ENCODE measurements at regions not wholly inside any gene's neighbourhood (a gene's known extent, or its start where the extent isn't known, plus 50 kb on each side); places are given as distances from the start of the nearest gene placed in this dataset.
"Not testable (repeated sequence)": the region's sequence is repeated elsewhere in the genome, so short reads cannot be mapped to it uniquely, and the experiment has no call there.

DNA sequence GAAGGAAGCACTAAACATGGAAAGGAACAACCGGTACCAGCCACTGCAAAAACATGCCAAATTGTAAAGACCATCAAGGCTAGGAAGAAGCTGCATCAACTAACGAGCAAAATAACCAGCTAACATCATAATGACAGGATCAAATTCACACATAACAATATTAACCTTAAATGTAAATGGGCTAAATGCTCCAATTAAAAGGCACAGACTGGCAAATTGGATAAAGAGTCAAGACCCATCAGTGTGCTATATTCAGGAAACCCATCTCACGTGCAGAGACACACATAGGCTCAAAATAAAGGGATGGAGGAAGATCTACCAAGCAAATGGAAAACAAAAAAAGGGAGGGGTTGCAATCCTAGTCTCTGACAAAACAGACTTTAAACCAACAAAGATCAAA is 126.3 kb upstream of the CAV2 start:
- not testable (repeated sequence) for DNase-seq (ENCODE audit: low read depth in 2 of 2)

- DNase-seq (ENCODE audit: low read depth in 2 of 2), result no peak
Measured at GRCh38 chr7:116377721-116378120, 121.8 kb upstream of the CAV2 start.

GRCh38 chr7:116380025-116380424 is 119.5 kb upstream of the CAV2 start:
- no peak for DNase-seq (ENCODE audit: low read depth in 2 of 2)

GRCh38 chr7:116382375-116382774 is 117.2 kb upstream of the CAV2 start:
- DNase-seq (ENCODE audit: low read depth in 2 of 2), result no peak

DNA sequence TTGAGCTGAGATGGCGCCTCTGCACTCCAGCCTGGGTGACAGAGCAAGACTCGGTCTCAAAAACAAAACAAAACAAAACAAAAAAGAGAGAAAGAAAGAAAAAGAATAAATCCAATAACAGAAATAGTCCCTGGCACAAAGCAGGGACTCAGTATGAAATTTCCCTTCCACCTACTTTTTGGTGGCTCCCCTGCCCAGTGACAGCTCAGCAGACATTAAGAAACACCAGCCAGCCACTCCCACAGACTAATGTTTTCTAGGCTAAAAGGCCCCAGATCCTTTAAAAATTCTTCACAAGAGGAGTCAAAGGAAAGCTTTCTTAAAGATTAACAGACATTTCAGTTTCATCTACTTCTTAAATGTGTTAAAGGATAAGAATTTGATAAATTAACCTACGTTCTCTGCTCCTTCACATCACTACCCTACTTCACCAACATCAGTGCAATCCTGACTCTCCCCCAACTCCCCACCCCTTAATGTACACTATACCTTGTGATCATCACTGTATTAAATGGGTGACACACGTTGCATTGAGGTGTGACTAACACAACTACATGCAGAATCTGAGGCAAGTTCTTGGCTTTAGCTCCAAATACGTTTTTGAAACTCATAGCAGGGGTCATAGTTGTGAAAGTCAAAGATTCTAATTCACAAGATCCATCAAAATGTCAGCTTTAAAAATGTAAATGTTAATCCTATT is 114.5 kb upstream of the CAV2 start:
- no peak for DNase-seq (ENCODE audit: low read depth in 2 of 2)

DNA sequence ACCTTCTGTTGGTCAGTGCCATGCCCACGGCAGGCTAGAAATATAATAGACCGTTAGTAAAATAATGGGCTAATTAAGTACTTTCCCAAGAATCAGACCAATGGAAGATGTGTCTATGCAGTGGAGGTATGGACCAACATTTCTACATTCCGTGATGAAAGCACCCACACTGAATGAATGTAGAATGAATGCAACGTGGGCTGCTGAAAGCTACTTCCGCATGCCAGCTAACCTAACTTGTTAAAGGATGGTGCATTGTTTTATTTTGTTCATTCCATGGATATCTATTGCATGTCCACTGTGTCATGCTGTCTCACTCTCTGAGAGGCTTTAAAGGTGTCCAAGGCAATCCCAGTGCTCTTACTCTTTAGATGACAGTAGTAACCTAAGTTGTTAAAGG is 112.9 kb upstream of the CAV2 start:
- no peak for DNase-seq (ENCODE audit: low read depth in 2 of 2)

DNA sequence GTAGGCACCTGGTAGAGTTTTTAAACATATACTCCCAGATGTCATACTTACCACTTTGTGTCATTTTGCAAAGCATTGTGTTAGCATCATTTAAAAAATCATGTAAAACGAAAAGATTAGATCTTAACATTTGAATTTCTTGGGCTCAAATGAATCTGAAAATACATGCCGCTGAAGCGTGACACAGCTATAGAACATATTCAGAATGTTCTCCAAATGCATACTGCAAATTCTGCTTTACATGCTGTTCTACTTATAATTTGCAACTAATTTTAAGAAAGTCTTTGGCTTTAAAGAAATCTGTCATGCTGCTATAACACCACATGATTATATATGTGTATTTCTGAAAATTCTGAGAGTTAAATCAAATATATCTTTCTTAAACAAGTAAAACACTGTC is 109.2 kb upstream of the CAV2 start:
- no peak for DNase-seq (ENCODE audit: low read depth in 2 of 2)

DNA sequence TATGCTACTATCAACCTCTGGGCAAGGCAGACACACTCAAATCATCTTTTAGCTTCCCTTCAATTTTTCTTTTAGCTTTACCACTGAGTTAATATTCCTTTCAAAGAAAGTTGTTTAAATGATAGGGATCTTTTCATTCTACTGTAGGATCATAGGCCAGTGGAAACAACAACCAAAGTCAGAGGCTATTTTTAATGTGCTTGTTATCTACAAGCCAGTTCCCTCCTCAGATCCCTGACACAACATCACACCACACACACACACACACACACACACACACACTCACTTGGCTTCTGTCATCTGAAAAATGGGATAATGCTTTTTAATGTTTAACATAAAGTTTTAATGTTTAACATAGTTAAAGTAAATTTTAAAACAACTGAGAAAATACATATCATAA is 106.7 kb upstream of the CAV2 start:
- no peak for DNase-seq (ENCODE audit: low read depth in 2 of 2)

GRCh38 chr7:116393654-116394053 is 105.9 kb upstream of the CAV2 start:
- no peak for DNase-seq (ENCODE audit: low read depth in 2 of 2)

GRCh38 chr7:116394106-116394505 is 105.4 kb upstream of the CAV2 start:
- no peak for DNase-seq (ENCODE audit: low read depth in 2 of 2)

DNA sequence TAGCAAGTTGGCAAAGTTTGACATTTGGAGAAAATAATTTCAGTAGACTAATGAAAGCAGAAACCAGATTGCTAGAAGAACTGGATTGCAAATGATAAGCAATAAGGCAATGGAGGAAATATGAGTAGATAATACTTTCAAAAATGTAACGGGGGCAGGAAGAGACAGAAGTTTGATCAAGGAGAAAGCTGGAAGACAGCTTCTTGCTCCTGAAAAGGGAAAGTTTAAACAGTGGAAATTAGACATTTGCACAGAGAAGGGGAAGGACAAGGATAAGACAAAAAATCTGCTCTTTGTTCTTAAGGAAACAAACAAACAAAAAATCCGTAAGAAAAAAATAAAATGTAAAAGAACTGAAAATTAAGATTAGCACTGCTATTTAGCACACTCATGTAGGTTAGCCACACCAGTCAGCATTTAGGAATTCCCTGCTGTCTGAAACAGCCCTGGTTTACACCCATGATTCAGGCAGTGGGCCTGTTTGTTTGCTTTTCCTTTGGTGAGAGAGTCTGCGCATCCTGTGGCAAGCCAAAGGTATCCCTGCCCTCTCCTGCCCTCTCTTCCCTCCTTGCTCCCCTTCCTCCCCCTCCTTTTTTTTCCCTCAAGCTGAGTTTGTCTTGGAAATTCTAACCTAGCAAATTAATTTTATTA is 104.3 kb upstream of the CAV2 start:
- DNase-seq (ENCODE audit: low read depth in 2 of 2), result peak; percentile 58 to 64

GRCh38 chr7:116398672-116399071 is 100.9 kb upstream of the CAV2 start:
- no peak for DNase-seq (ENCODE audit: low read depth in 2 of 2)

DNA sequence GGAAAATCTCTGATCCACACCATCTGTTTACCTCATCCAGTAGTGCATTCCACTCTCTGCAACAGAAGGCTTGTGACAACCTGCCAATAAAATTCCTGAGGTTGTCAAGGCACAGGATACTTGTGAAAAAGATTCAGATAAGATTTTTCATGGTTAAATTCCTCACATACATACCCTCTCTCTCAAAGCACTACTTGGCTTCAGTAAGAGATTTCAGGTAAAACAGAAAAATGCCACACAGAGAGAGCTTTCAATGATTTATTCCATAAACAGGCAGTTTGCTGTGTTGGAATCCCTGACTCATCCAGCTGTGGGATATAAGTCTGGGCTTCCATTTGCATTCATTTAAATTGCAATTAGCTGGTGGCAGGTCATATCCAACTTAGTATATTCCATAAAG is 99.7 kb upstream of the CAV2 start:
- peak; percentile 71 to 78 for DNase-seq (ENCODE audit: low read depth in 2 of 2)

DNA sequence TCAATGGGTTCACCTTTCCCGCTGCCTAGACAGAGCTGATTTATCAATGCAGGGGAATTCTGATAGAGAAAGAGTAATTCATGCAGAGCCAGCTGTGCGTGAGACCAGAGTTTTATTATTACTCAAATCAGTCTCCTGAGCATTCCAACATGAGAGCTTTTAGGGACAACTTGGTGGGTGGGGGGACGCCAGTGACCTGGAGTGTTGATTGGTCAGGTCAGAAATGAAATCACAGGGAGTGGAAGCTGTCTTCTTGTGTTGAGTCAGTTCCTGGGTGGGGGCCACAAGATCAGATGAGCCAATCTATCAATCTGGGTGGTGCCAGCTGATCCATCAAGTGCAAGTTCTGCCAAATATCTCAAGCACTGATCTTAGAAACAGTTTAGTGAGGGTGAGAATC is 99.0 kb upstream of the CAV2 start:
- no peak for DNase-seq (ENCODE audit: low read depth in 2 of 2)

GRCh38 chr7:116401711-116402110 is 97.8 kb upstream of the CAV2 start:
- DNase-seq (ENCODE audit: low read depth in 2 of 2), result no peak

GRCh38 chr7:116403265-116403664 is 96.3 kb upstream of the CAV2 start:
- DNase-seq (ENCODE audit: low read depth in 2 of 2), result peak; percentile 57 to 62

DNA sequence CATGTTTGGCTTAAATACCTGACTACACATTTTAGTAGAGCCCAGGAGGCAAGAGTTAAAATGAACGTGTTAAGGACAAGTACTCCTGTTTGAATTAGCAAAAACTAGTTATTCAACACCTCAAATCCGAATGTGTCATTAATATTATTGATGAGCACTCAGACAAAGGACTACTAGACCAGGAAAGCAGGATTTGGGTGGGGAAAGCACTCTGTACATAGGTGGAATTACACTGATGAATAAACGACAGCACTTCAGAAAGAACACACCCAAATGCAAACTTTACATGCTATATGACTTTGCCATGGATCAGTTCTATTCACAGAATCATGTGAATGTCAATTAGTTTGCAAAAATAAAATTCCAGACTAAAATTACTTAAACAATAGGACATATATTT is 95.1 kb upstream of the CAV2 start:
- no peak for DNase-seq (ENCODE audit: low read depth in 2 of 2)

DNA sequence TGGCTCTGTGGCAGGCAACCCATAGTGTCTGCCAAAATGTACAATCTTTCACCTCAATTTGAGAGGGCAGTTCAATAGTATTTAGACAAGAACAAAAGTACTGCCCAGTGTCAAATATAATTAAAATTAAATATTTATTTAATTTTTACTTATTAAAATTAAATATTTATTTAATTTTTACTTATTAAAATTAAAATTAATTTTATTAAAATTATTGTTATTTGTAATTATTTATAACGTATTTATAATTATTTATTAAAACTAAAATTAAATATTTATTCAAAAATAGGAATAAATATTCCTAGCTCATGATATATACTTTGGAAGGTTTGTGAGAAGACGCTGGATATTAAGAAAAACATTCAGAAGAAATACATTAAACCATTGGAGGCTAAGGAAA is 93.7 kb upstream of the CAV2 start:
- DNase-seq (ENCODE audit: low read depth in 2 of 2), result no peak

DNA sequence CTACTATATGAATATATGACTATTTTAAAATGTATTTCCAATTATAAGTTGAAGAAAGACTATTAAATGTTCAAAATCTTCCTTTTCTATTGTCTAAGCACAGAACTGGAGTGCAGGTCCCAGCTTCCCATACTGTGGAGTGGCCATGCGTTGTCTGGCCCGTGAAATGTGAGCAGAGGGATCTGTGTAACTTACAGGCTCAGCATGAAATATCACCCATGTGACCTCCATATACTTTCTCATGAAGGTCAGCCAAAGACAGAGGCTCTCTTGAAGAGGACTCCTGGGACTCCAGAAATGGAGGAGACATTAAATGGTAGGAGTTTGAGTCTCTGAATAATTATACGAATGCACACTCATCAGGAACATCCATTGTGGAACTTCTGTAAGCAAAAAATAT is 92.4 kb upstream of the CAV2 start:
- no peak for DNase-seq (ENCODE audit: low read depth in 2 of 2)

- no peak for DNase-seq (ENCODE audit: low read depth in 2 of 2)
Measured at GRCh38 chr7:116408166-116408565, 91.4 kb upstream of the CAV2 start.

GRCh38 chr7:116408831-116409453 is 90.6 kb upstream of the CAV2 start:
- DNase-seq (ENCODE audit: low read depth in 2 of 2), result not testable (repeated sequence)

DNA sequence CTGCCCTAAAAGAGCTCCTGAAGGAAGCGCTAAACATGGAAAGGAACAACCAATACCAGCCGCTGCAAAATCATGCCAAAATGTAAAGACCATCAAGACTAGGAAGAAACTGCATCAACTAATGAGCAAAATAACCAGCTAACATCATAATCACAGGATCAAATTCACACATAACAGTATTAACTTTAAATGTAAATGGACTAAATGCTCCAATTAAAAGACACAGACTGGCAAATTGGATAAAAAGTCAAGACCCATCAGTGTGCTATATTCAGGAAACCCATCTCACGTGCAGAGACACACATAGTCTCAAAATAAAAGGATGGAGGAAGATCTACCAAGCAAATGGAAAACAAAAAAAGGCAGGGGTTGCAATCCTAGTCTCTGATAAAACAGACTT is 88.8 kb upstream of the CAV2 start:
- DNase-seq (ENCODE audit: low read depth in 2 of 2), result not testable (repeated sequence)

DNA sequence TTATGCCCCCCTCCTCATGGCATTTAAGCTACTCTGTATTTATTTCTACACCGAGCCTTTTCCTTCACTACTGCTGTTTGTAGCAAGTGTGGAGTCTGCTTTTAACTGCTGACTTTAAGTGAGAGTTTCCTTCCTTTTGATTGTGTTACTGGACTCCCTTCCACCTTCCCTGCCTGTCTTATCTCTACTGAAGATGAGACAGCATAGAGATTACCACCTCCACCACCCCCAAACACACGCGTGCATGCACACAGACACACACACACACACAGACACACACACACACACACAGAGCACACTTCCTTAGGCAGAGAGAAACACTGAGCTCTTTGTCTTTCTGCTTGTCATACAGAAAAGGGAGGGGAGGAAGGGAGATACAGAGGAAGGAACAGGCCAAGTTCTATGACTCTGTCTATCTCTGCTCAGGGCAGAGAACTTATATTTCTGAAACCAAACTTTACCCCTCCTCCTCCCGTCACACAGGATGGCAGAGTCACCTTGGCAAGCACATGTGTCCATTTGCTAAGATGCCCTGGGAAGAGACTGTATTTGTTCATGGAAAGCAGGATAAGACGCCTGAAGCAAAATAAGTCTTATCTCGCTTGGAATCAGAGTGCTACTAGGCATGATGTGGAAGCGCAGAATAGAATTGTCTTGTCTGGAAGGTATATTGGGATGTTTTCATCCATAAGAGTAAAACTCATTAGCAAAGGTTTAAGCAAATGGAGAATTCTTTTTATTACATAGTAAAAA is 81.8 kb upstream of the CAV2 start:
- DNase-seq (ENCODE audit: low read depth in 2 of 2), result no peak

Measured in fibroblast of skin of left biceps (primary cell).